HG02840 (cell line): ENCODE measurements at regions not wholly inside any gene's neighbourhood (a gene's known extent, or its start where the extent isn't known, plus 50 kb on each side); places are given as distances from the start of the nearest gene placed in this dataset.
"Not testable (repeated sequence)": the region's sequence is repeated elsewhere in the genome, so short reads cannot be mapped to it uniquely, and the experiment has no call there.

Source experiments
- ATAC-seq: cut with Tn5 transposase; IDR thresholded peaks from one replicate; pipeline ENCODE4 v1.9.1; 2021; ENCODE audit warnings: mild to moderate bottlenecking, moderate library complexity, moderate number of reproducible peaks; ENCODE audit not compliant: unreplicated experiment, low FRiP score

DNA sequence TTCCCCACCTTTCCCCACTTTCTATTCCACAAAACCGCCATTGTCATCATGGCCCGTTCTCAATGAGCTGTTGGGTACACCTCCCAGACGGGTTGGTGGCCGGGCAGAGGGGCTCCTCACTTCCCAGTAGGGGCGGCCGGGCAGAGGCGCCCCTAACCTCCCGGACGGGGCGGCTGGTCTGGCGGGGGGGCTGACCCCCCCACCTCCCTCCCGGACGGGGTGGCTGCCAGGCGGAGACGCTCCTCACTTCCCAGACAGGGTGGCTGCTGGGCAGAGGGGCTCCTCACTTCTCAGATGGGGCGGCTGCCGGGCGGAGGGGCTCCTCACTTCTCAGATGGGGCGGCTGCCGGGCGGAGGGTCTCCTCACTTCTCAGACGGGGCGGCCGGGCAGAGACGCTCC, 299.7 kb downstream of the FLRT2 start:
- not testable (repeated sequence) for ATAC-seq

DNA sequence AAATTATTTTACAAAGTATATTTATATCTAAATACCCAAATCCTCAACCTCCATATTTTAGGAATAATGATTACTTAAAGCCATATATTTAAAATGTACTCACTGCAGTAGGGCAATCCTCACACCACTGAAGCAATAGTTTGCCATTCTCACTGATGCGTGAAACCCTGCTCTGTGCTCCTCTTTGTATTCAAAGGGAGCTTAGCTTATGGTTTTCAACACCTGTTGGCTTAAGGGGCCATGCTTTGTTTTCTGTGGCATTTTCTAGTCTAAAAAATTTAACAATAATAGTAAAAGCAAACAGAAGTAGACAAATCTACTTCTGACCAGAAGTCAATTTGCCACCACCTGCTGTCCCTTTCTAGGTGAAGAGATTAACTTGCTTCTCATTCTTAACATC, 294.6 kb downstream of the FLRT2 start:
- no peak for ATAC-seq

GRCh38 chr14:85822236-85822635, 292.3 kb downstream of the FLRT2 start:
- ATAC-seq, result no peak

DNA sequence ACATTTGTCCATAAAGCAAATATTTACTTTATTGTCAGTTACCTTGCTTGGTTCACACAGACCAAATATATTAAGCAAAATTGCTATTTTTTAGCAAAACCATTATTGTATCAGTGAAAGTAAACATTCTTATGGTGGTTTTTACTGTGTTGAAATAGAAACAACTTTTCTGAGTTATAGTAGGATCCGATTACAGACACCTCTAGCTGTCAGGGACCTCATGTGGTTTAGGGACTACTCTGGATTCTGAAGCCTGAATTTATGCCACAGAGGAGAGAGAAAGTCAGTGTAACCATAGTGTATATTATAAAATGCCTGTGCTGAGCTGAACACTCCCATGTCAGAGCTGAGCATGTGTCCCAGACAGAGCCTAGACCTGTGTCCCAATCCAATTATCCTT, 287.5 kb downstream of the FLRT2 start:
- no peak for ATAC-seq

- no peak for ATAC-seq
These were observed 283.1 kb downstream of the FLRT2 start for GRCh38 chr14:85813040-85813439.

DNA sequence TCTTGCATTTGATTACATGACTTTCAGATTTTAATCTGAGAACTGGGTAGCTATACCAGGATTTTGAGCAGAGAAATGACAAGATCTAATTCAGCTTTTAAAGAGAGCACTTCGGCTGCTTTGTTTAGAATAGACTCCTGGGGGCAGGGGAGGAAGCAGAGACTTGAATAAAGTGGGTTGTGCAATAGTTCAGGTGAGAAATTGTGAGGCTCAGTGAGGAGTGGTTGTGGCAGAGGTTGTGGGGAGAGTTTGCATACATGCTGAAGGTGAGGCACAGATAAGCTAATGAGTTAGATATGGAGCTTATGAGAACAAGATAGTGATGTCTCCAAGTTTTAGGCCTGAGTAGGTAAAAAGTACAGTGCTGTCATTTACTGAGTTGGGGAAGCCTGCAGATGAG, 281.4 kb downstream of the FLRT2 start:
- ATAC-seq, result no peak

GRCh38 chr14:85799668-85800067, 269.7 kb downstream of the FLRT2 start:
- ATAC-seq, result no peak

DNA sequence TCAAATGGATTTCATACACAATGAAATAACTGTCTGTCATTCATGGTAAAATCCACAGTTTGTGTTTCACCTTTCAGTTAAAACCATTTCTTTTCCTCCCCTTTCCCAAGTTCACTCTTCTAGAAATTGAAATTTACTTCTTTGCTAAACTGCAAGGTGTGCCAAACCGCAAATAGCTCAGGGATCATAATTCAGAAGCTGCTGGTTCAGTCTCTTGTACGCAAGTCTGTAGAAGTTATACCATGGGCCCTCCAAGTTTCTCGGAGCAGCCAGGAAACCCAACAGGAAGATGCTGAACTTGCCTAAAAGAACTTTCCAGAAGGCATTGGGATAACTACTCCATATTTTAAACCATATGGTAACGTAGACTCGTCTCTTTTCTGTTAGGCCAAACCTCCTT, 268.9 kb downstream of the FLRT2 start:
- no peak for ATAC-seq

DNA sequence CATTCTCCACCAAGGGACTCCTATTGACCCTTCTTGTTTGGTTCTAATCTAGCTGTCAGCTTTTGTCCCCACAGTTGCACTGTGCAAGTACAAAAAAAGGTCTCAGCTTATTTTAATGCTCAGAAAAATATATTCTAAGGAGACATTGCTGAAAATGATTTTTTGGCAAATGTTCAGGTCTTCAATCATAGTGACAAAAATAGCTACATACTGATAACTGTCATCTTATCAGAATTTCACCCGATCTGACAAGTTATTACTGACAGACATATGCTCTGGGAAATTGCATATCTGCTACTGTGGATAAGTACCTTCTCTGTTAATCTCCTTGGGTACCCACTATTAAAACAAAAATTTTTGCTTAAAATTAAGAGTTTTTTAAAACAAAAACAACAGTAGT, 263.6 kb downstream of the FLRT2 start:
- no peak for ATAC-seq

- no peak for ATAC-seq
These were observed 259.6 kb downstream of the FLRT2 start for GRCh38 chr14:85789506-85789905.

GRCh38 chr14:85788470-85789233, 258.7 kb downstream of the FLRT2 start:
- no peak for ATAC-seq

- no peak for ATAC-seq
These were observed 236.4 kb downstream of the FLRT2 start for GRCh38 chr14:85766295-85766694.

DNA sequence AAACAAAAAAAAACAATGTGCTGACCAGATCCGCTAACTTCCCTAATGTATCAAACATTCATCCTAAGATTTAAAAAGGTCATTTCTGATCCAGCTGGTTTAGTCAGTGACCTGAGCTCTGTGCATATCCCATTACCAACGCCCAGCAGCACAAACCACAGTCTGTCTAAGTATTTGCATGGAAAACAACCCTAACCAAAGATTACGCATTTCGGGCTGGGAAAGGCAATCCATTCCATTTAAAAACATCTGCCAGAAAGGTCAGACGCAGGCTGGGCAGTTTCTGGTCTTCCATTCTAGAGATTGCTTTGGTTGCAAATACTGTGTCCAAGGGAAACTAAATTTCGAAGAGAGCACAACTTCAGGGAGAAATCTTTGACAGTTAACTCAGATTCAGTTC, 234.9 kb downstream of the FLRT2 start:
- ATAC-seq, result no peak

DNA sequence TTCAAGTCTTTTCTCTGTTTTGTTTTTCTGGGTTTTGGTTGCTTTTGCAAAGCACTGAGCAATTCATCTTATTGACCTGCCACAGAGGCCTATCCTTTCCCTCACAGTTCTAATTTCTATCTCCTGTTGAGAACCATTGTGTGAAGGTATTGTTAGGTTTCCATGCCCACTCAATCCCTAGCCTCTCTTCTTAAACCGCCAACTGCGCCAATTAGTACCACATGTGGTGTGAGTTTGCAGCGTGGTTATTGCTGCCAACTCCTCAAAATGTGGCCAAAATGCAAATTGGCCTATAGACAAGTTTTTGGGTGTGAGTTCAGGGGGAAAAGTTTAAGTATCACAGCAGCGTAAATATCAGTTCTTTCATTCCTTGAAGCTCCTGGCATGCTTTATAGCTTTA, 232.6 kb downstream of the FLRT2 start:
- ATAC-seq, result no peak

- no peak for ATAC-seq
These were observed 222.2 kb downstream of the FLRT2 start for GRCh38 chr14:85752175-85752574.

GRCh38 chr14:85744573-85744972, 214.6 kb downstream of the FLRT2 start:
- no peak for ATAC-seq

DNA sequence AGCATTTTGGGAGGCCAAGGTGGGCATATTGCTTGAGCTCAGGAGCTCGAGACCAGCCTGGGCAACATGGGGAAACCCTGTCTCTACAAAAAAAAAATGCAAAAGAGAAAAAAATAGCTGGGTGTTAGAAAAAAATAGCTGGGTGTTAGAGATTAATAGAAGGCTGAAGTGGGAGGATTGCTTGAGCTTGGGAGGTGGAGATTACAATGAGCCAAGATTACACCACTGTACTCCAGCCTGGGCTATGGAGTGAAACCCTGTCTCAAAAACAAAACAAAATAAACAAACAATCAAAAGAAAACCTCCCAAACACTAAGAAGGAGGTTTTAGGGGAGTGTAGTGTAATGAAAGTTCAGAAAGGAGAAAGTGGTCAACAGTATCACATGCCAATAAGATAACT, 202.1 kb downstream of the FLRT2 start:
- ATAC-seq, result no peak

DNA sequence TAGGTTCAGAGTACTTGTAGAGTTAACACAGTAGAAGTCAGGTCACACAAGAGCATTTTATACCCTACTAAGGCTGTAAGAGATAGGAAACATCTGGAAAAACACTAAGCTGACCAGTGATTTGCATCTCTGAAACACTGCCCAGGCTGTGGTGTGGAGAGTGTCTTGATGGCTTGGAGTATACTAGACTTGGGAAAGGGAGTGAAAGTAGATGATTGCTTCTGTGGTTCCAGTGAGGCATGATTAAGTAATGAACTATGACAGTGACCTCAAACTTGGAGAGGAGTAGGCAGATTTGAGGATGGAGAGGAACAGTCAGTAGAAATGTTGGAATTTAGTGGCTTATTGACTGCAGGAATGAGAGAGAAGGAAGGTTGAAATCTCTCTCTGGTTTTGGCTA, 201.2 kb downstream of the FLRT2 start:
- no peak for ATAC-seq

DNA sequence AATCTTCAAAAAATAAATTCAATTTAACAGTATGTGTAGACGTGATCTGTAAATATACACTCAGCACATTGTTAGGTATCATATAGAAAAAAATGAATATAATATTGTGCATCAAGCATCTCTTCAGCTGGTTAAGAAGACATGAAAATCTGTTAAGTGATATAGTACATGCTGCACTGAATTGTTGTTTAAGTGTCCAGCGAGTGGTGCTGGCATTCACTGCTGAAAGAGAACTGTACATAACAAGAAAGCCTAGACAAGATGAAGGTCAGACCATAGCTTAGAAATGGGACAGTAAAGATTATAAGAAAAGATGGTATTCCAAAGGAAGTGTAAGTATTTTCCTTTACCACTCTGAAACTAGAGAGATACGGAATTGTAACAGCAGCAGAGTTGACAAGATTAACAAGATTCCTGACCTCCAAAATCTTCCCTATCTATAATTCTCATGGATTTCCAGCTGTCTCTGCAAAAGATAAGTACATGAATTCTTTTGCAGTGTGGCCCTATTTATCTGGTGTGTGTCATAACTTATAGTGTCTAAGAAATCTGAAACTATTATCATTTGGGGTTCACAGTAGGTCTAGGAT, 198.6 kb downstream of the FLRT2 start:
- ATAC-seq, result no peak

DNA sequence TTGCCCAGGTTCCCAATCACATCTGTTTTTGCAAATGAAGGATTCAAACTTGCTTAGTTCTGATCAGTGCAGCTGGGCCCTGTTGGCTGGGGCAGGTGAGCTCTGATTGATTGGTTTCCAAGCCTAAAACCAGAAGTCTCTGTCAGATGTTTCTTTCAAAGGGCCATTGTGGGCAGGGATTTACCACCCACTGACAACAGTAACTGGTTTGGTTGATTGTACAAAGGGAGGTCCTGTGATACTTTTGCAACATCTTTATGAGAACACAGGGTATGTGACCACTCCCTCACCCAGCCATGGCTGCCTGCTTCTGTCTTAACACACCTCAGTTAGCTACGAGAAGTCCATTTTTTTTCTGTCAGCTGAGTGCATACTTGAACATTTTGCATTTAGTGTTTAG, 184.1 kb downstream of the FLRT2 start:
- no peak for ATAC-seq

DNA sequence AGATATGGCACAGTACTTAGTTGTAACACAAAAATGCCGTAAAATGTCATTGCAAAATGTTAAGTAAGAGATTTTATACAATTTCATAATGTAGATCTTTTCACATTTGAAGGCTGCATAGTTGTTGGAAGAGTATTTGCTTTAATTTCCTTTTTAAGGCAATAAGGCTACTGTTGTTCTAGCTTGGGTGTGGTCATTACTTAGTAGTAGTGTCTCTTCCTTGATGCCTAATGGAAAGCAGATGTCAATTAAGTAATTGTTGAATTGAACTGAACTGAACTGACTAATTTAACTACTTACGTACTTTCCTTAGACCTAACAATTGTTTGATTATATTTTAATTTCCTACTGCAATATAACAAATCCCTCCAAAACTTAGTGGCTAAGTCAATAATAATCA, 181.7 kb downstream of the FLRT2 start:
- ATAC-seq, result no peak
